Gastroesophageal sphincter (tissue), 3 donors: ENCODE measurements at regions not wholly inside any gene's neighbourhood (a gene's known extent, or its start where the extent isn't known, plus 50 kb on each side); places are given as distances from the start of the nearest gene placed in this dataset.

ENCODE experiments used
- CTCF ChIP-seq, 4 experiments: fragments of 200-600 bp in 2 of 4; fragments of 450-650 bp in 2 of 4; sonication (generic) in 1 of 4; IDR thresholded peaks; one replicate each; pipeline ENCODE4 v1.5.1; 2017 to 2019; ENCODE audit warnings: antibody characterized with exemption in 4 of 4, mild to moderate bottlenecking in 2 of 4, moderate library complexity in 2 of 4
- EP300 ChIP-seq: sonication (generic); formaldehyde crosslinking; IDR thresholded peaks from one replicate; pipeline ENCODE4 v1.6.1; 2017; ENCODE audit warnings: antibody characterized with exemption, mild to moderate bottlenecking
- POLR2A ChIP-seq, 2 donors: fragments of 450-650 bp; IDR thresholded peaks; one replicate each; pipeline ENCODE4 v1.6.1; 2017; ENCODE audit warnings: antibody characterized with exemption in 2 of 2, mild to moderate bottlenecking in 2 of 2, moderate library complexity in 1 of 2
- POLR2AphosphoS5 ChIP-seq: sonication (generic); formaldehyde crosslinking; IDR thresholded peaks from one replicate; pipeline ENCODE4 v1.6.1; 2017; ENCODE audit warnings: antibody characterized with exemption

- TF ChIP-seq CTCF (IDR thresholded peaks at IDR 0.05) = no peak
- no peak for TF ChIP-seq POLR2AphosphoS5
- no peak for TF ChIP-seq POLR2A (IDR thresholded peaks at IDR 0.05)
- no peak for TF ChIP-seq EP300
Measured at GRCh38 chr16:50466170-50466569, 82.0 kb upstream of the NKD1 start.
